Suppressor macrophage treated with lipopolysaccharide for 4 hours (primary cell): ENCODE measurements at regions not wholly inside any gene's neighbourhood (a gene's known extent, or its start where the extent isn't known, plus 50 kb on each side); places are given as distances from the start of the nearest gene placed in this dataset.
"Not testable (repeated sequence)": the region's sequence is repeated elsewhere in the genome, so short reads cannot be mapped to it uniquely, and the experiment has no call there.

Source experiments
- DNase-seq: peaks from one replicate; pipeline ENCODE4 v3.0.0-alpha.2; 2020

DNA sequence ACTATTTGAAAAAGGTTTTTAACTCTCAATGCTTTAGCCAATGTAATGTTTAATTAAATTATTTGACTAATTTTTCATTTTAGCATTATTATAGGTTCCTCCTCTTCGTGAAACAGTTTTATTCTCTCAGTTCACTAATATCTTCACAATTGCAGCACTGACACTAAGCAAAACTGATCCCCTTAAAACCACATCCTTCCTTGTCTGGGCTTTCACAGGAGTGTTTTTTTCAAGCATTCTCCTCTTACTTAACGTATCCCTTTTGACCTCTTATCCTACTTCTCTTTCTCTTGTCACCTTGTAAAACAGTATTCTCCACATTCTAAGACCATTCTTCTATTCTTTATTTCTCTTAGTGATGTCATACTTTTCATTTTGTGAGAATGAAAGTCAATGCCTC is 112.8 kb downstream of the DSC3 start:
- no peak for DNase-seq

DNA sequence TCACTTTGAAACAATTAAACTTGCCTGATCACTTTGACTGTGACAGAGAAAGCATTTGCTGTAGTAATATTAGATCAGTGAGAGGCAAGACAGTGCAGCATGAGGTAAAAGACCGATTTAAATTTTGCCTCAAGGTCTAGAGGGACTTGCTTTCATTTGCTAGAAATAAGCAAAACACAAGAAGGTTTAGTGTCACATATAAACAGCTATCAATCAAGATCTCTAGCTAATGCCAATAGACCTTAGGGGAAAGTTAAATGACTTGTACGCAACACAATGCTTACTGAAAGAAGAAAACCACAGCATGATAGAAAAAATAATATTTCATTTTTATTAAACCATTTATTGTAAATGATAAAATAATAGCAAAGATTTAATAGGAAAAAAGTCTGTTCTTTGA is 113.5 kb downstream of the DSC3 start:
- no peak for DNase-seq

DNA sequence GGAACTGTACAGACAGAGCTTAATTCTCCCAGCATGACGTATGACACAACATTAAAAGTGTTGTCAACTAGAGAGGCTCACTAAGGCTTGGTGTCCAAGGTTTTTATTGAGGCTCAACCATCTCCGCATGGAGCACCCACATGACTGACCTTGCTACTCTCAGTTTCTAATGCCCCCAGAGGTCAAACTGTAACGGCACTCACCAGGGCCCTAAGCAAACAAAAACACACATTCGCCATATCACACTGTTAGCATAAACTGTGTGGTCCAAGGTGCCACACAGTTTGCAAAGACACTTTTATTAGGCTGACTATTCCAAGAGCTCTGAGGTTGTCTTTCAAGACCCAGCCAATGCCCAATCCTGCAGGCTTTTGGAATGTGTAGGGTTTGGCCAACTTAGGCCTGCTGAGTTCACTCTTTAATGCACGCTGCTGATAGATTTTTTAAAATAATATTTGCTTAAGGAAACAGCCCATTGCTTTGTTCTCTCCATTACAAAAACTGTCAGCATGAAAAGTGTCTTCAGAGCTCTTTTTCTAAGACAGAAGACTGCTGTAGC is 114.9 kb downstream of the DSC3 start:
- DNase-seq = no peak

DNA sequence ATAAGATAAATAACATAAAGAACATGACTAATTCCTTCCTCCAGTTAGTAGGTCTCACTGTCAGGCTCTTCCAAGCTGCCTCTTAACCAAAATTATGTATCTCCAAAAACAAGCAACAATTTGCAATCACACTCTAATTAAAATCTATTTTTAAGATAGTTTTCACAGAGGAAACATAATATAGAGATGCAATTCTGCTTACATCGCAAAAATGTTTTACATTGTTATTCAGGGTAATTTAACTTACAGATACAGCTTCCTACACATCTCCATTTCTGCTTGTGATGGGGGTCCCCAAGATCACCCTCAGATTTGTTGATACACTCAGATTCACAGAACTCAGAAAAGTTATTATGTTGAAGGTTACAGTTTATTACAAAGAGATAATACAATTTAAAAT is 115.5 kb downstream of the DSC3 start:
- DNase-seq = no peak

DNA sequence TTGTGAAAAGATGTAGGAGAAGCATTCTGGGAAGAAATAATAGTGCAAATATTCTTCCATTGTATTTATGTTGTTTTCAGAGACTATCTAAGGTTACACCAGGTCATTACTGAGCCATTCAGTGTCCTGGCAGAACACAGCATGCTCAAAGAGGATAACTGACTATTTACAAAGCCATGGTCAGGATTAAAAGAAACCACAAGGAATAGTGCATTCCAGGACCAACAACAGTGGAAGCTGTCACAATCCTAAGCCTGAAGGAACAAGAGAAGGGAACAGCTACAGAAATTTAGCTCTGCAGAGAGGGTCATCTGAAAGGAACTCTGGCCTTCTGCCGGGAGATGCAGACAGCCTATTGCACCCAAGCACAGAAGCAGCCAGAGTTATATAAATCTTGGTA is 116.7 kb downstream of the DSC3 start:
- DNase-seq = no peak

DNA sequence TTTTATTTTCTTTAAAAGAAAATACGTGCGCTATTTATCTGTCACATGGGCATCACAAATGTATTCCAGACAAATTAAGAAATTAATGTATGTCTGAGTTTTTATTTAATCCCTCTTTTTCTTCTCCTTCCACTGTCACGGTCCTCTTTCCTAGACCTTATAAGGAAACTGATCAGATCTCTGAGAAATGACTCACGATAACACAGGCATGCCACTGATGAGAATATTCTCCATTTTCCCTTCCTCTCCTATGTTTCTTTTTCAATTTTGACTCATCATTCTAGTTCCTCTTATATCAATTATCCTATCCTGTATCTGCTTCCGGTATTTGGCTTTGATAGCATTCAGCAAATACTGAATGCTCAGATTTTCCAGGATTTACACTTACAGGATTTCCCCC is 121.8 kb downstream of the DSC3 start:
- DNase-seq = no peak

DNA sequence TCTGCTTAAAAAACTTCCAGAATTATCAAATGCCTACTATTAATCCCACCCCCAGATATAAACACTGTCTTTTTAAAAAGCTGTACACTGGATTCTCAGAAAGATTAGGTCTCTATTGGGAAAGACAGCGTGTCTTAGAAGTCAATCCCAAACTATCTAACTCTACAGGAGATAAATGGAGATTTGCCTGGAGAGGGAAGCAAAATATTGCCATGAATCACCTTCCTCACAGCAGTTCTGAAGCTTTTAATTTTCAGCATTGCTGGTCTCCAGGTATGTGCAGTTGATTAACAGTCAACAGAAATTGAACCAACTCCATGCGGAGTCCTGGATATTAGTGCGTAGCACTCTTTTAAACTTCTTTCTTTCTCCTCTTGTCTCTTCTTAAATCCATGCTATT is 122.2 kb downstream of the DSC3 start:
- no peak for DNase-seq

DNA sequence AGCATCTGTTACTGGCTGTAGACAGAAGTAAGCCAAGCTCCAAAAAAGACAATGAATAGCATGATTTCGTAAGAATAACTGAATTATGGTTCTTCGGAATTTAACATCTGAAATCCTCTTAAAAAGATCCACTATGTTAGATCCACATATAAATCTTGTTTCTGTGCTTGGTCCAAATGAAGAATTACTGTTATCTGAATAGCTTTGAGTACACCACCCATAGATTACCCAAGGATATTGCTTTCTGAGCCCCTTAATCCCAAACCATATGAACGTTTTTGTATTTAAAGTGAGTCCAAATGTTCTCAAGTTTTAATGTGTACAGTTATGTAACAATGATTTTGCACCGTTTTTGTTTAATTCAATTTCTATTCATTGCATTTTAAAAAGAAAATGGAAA is 124.9 kb downstream of the DSC3 start:
- DNase-seq = no peak

DNA sequence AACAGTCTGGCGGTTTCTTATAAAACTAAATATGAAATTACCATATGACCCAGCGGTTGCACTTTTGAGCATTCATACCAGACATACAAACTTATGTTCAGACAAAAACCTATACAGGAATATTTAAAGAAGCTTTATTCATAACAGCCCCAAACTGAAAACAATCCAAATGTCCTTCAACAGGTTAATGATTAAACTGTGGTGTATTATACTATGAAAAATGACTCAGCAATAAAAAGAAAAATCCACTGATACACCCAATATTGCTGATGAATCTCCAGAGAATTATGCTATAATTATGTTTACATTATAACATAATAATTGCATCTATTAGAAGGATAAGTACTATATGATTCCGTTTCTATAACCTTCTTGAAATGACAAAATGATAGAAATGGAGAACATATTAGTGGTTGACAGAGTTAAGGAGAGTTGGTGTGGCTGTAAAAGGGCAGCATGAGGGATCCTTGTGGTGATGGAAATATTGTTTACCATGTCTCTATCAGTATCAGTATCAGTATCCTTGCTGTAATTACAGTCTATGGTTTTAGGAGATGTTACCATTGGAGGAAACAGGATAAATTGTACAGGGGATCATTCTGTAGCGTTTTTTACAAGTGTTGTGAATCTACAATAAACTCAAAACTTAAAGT is 127.1 kb downstream of the DSC3 start:
- no peak for DNase-seq

DNA sequence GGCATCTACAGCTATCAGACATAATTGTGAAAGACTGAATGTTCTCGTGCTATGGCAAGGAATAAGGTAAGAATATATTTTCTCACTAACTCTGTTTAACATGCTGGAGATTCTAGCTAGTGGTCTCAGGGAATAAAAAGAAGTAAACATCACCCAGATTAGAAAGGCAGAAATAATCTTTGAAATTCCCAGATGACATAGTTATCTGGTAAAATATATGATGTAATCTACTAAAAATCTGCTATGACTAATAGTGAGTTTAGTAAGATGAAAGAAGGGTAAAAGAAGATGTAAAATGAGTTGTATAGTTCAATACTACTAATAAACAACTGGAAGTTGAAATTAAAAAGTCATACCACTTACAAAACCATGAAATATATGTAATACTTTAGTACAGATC is 134.2 kb downstream of the DSC3 start:
- DNase-seq = no peak

DNA sequence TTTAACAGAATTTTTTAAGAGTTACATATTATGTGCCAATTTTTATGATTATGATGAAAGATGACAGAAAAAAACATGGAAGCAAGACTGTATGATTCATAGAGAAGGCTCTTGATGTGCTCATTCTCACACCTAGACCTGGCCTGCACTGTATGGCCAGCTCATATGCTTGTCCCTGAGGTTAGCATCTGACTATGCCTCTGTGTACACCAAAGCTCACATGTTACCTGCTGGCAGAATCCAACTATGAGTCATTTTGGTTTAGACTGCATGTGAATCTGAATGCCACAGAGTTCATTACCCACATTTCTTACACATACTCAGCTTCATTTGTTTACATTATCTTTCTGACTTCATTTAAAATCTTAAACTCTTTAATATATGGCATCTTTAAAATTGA is 139.0 kb downstream of the DSC3 start:
- DNase-seq = no peak

DNA sequence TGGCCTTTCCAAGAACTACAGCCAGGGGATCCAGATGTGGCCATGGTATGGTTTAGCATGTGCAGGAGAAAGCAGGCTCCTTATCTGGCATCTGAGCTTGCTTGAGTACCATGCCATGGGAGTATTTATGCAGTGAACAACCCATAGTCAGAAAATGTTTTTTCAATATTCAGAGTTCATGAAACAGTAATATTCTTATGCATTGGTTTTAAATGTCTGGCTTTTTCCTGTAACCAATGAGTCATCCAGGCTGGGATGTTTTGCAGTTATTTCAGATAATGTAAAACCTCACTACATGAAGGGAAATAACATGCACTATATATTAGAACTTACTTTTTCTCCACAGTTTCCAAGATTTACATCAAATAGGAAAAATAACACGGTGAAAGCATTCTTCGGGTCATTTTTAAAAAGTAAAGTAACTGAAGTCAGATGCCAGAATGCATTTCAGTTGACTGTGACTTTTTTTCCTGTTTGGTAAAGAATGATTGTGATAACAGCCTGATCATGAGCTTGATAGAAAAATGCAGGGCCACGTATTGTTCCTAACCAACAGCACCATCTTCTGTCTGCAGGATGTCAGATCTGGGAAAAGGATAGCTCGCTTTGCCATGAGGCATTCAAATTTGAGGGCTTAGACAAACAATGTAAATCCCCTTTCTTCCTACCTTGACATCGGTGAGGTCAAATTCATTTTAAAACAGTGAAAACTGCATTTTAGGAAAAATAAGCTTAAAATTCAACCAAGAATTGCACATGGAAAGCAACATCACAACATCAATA is 152.8 kb downstream of the DSC3 start:
- DNase-seq = no peak

DNA sequence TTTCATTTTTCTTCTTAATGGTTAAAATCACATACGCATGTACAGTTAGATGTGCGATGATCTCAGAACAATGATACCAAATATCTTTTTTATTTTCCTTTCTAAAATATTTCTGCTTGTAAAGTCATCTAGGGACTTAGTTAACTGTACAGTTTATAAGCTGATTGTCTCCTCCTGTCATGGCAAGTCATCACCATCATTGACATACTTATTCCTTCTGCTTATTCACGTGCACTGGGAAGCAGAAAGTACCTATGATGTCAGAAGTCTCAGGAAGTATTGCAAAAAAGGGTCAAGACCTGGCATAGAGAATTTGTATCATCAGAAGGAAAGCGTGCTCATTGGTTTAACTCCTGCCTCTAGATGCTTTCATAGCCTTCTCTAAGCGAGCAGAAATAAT is 154.2 kb downstream of the DSC3 start:
- no peak for DNase-seq

DNA sequence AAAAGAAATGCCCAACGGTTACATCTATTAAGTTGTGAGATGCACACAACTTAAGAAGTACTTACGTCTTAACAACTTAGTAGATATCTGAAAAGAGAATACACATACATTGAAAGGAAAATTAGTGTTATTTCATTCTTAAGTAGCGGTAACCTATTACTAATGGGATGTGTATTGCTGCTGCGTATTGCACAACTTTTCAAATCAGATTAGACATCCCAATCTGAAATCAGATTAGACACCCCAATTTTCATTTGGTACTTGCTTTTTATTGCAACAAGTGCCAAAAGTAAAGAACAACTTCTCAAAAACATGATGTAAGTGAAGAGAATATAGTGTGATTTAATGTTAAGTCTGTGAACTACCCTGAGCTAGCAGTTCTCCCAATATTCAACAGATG is 155.5 kb downstream of the DSC3 start:
- DNase-seq = no peak

DNA sequence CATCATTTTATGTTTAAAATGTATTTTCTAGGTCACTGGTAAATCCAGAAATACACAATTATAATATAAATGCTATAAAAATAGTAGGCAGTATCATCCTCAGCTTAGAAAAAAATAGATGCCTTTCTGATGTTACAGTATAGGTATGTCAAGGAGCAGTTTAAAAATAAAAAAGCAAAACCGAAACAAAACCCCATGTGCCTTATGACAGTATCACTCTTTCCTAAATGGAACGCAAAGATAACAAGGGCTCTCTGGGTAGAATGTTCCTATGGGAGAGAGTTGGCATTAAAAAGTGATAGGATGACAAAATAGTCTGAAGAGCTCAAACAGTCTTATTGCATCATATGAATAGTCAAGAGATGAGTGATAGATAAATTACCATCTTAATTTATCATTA is 172.1 kb downstream of the DSC3 start:
- DNase-seq = no peak

DNA sequence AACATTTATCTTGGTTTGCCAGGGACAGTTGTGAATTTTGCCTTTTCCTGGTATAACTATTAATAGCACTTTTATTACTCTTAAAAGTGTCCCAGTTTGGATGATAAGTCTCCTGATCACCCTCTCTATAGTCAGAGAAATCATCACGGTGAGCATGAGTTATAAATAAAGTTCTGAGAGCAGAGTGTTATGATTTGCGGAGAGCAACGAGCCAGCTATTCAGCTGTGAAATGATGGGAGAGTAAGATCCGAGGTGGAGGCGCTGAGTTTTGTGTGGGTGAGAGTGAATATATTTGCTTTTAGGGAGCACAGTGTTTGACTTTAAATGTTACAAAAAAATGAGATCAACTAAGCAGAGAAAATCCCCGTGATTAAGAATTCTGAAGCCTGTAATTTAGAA is 179.6 kb downstream of the DSC3 start:
- no peak for DNase-seq

DNA sequence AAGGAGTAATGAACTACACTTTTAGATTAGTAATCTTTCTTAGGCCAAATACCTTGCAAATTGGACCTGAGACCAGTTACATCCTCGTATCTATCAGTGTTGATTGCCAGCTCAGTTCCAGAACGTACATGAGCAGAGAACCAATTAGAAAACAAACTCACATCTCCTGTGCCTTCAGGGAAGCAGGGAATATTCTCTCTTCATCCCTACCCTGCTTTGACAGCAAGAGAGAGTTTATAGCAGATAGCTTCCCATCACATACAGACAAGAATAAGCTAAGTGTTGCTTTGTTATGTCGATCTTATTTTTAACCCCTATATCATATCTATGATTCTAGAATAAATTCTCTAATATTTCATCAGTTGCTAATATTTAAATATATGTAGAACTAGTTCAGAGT is 181.8 kb downstream of the DSC3 start:
- DNase-seq = no peak

DNA sequence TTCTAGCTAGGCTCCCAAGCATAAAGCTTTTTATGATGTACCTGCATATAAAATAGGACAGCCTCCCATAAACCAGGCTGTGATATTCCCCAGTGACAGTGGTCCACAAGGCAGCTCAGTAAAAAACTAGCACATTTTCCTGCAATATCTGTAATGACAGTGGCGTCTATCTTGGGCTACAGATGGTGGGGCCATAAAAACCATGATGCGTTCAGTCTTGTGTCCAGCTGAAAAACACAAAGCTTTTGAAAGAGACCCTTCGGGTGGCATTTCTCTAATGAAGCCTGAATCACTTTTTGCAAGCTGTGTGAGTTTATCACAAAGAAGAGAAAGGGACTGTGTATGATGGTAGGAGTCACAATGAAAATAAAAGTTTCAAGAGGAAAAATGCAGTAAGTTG is 183.5 kb downstream of the DSC3 start:
- no peak for DNase-seq

DNA sequence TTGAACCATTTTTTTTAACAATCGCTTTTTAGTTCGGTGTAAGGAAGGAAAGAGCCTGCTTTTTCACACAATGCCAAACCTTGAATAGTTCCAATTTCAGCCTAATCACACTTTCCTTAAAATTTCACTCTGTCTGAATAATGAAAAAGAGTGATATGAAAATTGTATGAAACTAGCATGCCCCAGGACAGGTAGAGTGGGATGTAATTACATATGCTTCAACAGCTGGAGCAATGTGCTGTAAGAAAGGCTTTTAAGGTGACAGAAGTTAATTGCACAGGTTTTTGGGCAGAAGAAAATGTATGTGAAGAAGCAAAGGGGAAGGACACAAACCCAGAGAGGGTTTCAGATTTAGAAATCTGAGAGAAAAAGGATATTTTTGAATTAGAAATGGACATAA is 184.0 kb downstream of the DSC3 start:
- no peak for DNase-seq

DNA sequence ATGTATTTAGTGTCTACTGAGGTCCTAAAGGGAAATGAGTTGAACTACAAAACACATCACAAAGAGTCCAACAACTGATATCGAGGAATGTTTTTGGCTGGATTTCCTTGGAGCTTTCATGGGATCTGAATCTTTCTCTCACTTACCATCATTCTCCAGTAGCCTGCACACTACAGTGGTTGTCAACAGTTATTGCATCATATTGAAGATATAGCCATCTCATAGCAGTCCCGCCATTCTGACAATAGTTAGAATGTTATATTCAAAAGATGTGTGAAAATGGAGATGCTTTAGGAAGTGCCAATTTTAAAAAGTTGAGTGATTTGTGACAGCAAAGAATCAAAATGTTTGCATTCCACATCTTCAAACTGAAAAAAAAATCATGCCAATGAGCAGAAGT is 186.8 kb downstream of the DSC3 start:
- no peak for DNase-seq

DNA sequence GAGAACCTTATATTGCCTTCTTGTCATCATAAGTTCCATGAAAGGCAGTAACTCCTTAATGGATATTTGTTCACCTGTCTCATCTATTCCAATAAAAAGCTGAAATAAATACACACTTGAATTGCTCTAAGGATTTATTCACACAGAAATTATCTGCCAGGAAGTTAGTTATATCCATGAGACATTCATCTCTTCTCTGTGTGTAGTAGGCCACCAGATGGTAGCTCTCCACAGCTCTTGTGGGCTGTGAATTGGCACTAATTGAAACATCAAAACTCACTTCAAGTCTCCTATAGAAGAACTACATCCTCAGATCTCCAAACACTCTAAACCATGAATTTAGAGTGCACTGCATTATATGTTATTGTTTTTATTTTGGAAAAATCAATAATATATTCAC is 189.6 kb downstream of the DSC3 start:
- no peak for DNase-seq

DNA sequence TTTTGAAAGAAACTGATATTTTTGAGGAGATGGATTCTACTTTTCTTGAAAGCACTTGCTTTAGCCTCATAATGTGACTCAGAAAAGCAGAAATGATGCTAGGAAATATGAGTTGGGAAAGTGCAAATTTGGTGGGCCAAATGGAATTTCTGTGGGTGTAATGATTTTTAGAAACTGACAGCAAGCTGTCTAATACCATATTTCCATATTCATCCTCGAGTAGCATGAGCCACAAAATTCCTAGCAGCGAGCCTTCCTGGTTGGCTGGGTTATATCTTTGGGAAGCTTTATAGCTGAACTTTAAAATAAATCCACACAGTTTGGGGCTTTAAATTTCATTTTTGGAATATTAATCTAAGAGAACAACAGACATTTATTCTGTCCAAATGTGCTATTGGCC is 190.0 kb downstream of the DSC3 start:
- no peak for DNase-seq

DNA sequence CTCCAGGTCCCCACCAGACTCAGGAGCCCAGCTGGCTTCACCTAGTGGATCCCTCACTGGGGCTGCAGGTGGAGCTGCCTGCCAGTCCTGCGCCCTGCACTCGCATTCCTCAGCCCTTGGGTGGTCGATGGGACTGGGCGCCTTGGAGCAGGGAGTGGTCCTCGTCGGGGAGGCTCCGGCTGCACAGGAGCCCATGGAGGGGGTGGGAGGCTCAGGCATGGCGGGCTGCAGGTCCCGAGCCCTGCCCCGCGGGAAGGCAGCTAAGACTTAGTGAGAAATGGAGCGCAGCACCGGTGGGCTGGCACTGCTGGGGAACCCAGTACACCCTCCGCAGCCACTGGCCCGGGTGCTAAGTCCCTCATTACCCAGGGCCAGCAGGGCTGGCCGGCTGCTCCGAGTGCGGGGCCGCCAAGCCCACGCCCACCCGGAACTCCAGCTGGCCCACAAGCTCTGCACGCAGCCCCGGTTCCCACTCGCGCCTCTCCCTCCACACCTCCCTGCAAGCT is 203.4 kb downstream of the DSC3 start:
- DNase-seq = not testable (repeated sequence)

DNA sequence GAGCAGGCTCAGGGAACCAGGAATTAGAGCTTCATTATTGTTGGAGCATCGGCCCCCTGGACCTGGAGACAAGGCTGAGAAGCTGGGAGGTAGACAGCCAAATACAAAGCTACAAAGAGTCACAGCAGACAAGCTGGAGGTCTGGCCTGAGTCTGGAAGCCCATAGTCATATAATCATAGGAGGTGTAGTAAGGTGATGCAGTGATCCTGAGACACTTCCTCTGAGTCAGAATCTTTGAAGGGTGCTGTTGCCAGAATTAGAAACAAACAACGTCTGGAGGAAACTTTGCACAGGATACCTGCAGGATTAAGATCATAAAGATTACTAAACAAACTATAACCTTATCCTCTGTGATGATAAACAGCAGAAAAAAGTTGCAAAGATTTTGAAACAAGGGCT is 213.8 kb downstream of the DSC3 start:
- DNase-seq = no peak

DNA sequence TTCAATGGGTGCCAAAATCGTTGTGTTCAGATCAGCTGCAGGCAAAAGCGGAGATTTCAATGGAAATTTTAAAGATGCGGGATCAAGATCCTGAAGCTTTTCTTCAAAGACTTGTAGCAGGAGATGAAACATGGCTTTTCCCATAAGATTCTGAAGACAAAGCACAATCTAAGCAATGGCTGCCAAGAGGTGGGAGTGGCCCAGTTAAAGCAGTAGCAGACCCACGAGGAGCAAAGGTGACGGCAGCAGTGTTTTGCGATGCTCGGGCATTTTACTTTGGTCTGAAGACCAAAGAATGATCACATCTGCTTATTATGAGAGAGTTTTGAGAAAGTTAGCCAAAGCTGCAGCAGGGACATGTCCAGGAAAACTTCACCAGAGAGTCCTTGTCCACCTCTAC is 222.9 kb downstream of the DSC3 start:
- DNase-seq = no peak
